Dedifferentiated amniotic fluid mesenchymal stem cell (primary cell): ENCODE measurements at regions not wholly inside any gene's neighbourhood (a gene's known extent, or its start where the extent isn't known, plus 50 kb on each side); places are given as distances from the start of the nearest gene placed in this dataset.
A peak's percentile ranks its signal among the peaks of the same experiment; 100 is the strongest.

Experiments
- DNase-seq: peaks from one replicate; pipeline ENCODE4 v3.0.0-alpha.2; 2016; ENCODE audit errors: extremely low spot score

GRCh38 chr1:239924741-239925350, 166.8 kb upstream of the FMN2 start:
- DNase-seq: no peak

GRCh38 chr1:239926184-239926583, 165.5 kb upstream of the FMN2 start:
- DNase-seq: no peak

- no peak for DNase-seq
Measured at GRCh38 chr1:239929317-239929716, 162.4 kb upstream of the FMN2 start.

GRCh38 chr1:239930686-239931262, 160.9 kb upstream of the FMN2 start:
- DNase-seq: no peak

- no peak for DNase-seq
Measured at GRCh38 chr1:239931341-239931740, 160.3 kb upstream of the FMN2 start.

GRCh38 chr1:239939602-239940001, 152.1 kb upstream of the FMN2 start:
- no peak for DNase-seq

- no peak for DNase-seq
Measured at GRCh38 chr1:239943761-239944160, 147.9 kb upstream of the FMN2 start.

- no peak for DNase-seq
Measured at GRCh38 chr1:239944666-239945065, 147.0 kb upstream of the FMN2 start.

GRCh38 chr1:239947801-239948200, 143.9 kb upstream of the FMN2 start:
- DNase-seq: no peak

- DNase-seq: peak; percentile 83
Measured at GRCh38 chr1:239951511-239952140, 140.1 kb upstream of the FMN2 start.

- DNase-seq: no peak
Measured at GRCh38 chr1:239952348-239953308, 139.1 kb upstream of the FMN2 start.

- DNase-seq: no peak
Measured at GRCh38 chr1:239954836-239955235, 136.8 kb upstream of the FMN2 start.

GRCh38 chr1:239955431-239955830, 136.3 kb upstream of the FMN2 start:
- no peak for DNase-seq

GRCh38 chr1:239956263-239956662, 135.4 kb upstream of the FMN2 start:
- DNase-seq: no peak

- no peak for DNase-seq
Measured at GRCh38 chr1:239958063-239958462, 133.6 kb upstream of the FMN2 start.

- no peak for DNase-seq
Measured at GRCh38 chr1:239960366-239960765, 131.3 kb upstream of the FMN2 start.

- no peak for DNase-seq
Measured at GRCh38 chr1:239963856-239964255, 127.8 kb upstream of the FMN2 start.

- DNase-seq: peak; percentile 52
Measured at GRCh38 chr1:239976130-239976968, 115.3 kb upstream of the FMN2 start.

GRCh38 chr1:239977416-239977815, 114.3 kb upstream of the FMN2 start:
- no peak for DNase-seq

- no peak for DNase-seq
Measured at GRCh38 chr1:239979456-239979855, 112.2 kb upstream of the FMN2 start.

GRCh38 chr1:239982762-239983161, 108.9 kb upstream of the FMN2 start:
- no peak for DNase-seq
